GM12878 (cell line): ENCODE measurements at regions not wholly inside any gene's neighbourhood (a gene's known extent, or its start where the extent isn't known, plus 50 kb on each side); places are given as distances from the start of the nearest gene placed in this dataset.

Source experiments
- ATAC-seq: fragments of 200-7000 bp; cut with Tn5 transposase; 3 replicates; pipeline ENCODE4 v1.9.1; 2020; ENCODE audit warnings: mild to moderate bottlenecking, moderate library complexity
- BruUV-seq: library from RNA; stranded (reverse); fragments of 400-500 nt; replicated peaks from 2 replicates; lab custom pipeline; 2021; lab: Mats Ljungman, UMichigan
- CTCF ChIA-PET: fragments of 300-600 bp; sonication (Branson Sonifier 250); formaldehyde crosslinking; extraction: SDS; loops from one replicate; lab custom pipeline; 2021; ENCODE audit warnings: inconsistent platforms; lab: Yijun Ruan, JAX
- POLR2A ChIA-PET: fragments of 350-600 bp; formaldehyde crosslinking; extraction: SDS; loops from one replicate; lab custom pipeline; 2021; ENCODE audit warnings: inconsistent platforms; lab: Charles Lee
- RAD21 ChIA-PET: fragments of 300-600 bp; sonication (Branson Sonifier 250); formaldehyde crosslinking; loops from one replicate; lab custom pipeline; 2023; ENCODE audit warnings: antibody characterized with exemption; ENCODE audit not compliant: unreplicated experiment; lab: Charles Lee
- SMC1A ChIA-PET: fragments of 300-600 bp; sonication (Branson Sonifier 250); formaldehyde crosslinking; loops from one replicate; lab custom pipeline; 2023; ENCODE audit not compliant: unreplicated experiment, uncharacterized antibody; lab: Charles Lee
- DNase-seq: peaks from one replicate; pipeline ENCODE4 v3.0.0-alpha.2; 2011; ENCODE audit warnings: low read depth, low spot score
- FAIRE-seq: peaks from 3 replicates; lab custom pipeline; 2011; peaks lifted over from hg19 to GRCh38; lab: Jason Lieb, UNC
- H2AFZ ChIP-seq: 2 replicates; pipeline ENCODE4 v1.6.0; 2011; ENCODE audit warnings: low read depth, low read length, control low read depth; ENCODE audit not compliant: control insufficient read depth
- H3K27ac ChIP-seq: 2 replicates; pipeline ENCODE4 v1.5.1; 2011; ENCODE audit warnings: control low read depth; ENCODE audit not compliant: control insufficient read depth, insufficient read depth
- H3K27me3 ChIP-seq, 2 experiments: replicated peaks in 1 of 2; 2 replicates each; pipeline versions ENCODE4 v1.6.0 to v1.6.1; 2011; ENCODE audit warnings: low read length in 1 of 2; ENCODE audit not compliant: control insufficient read depth in 2 of 2, insufficient read depth in 2 of 2
- H3K36me3 ChIP-seq, 2 experiments: 2 replicates each; pipeline ENCODE4 v1.5.1; 2011; ENCODE audit warnings: low read length in 1 of 2; ENCODE audit not compliant: control insufficient read depth in 2 of 2, insufficient read depth in 2 of 2
- H3K4me1 ChIP-seq: 2 replicates; pipeline ENCODE4 v1.6.1; 2011; ENCODE audit warnings: mild to moderate bottlenecking, low read length, moderate library complexity, mixed read lengths; ENCODE audit not compliant: control insufficient read depth, insufficient read depth
- H3K4me2 ChIP-seq: 2 replicates; pipeline ENCODE4 v1.6.0; 2011; ENCODE audit warnings: control low read depth; ENCODE audit not compliant: control insufficient read depth, insufficient read depth
- H3K4me3 ChIP-seq: fragments of 200-600 bp; sonication (generic); 2 replicates; pipeline ENCODE4 v1.5.1; 2016
- H3K79me2 ChIP-seq: 2 replicates; pipeline ENCODE4 v1.6.0; 2011; ENCODE audit warnings: low read length; ENCODE audit not compliant: control insufficient read depth, insufficient read depth
- H3K9ac ChIP-seq: 2 replicates; pipeline ENCODE4 v1.8.0; 2011; ENCODE audit warnings: low read length, control low read depth, mixed read lengths; ENCODE audit not compliant: control insufficient read depth, insufficient read depth
- H3K9me3 ChIP-seq: replicated peaks from 3 replicates; pipeline ENCODE4 v1.5.1; 2011; ENCODE audit warnings: mild to moderate bottlenecking, low read length; ENCODE audit not compliant: control insufficient read depth, insufficient read depth
- H4K20me1 ChIP-seq: 2 replicates; pipeline ENCODE4 v1.6.0; 2011; ENCODE audit not compliant: control insufficient read depth, insufficient read depth
- CBX3 ChIP-seq: fragments of 200-600 bp; sonication (generic); IDR thresholded peaks from 2 replicates; pipeline ENCODE4 v1.6.1; 2016; ENCODE audit warnings: low read depth, borderline replicate concordance
- CEBPZ ChIP-seq: fragments of 150-350 bp; IDR thresholded peaks from 2 replicates; pipeline ENCODE4 v1.6.1; 2016; ENCODE audit warnings: low read depth, low read length
- CHD4 ChIP-seq: fragments of 200-600 bp; sonication (generic); IDR thresholded peaks from 2 replicates; pipeline ENCODE4 v1.6.1; 2016; ENCODE audit warnings: mild to moderate bottlenecking
- CREM ChIP-seq: IDR thresholded peaks from 2 replicates; pipeline ENCODE4 v1.6.1; 2014; ENCODE audit warnings: antibody characterized with exemption, low read depth
- E4F1 ChIP-seq: fragments of 450-650 bp; IDR thresholded peaks from 2 replicates; pipeline ENCODE4 v1.6.1; 2018; ENCODE audit warnings: borderline replicate concordance, mild to moderate bottlenecking; ENCODE audit not compliant: partially characterized antibody
- IRF5 ChIP-seq: fragments of 450-650 bp; IDR thresholded peaks from 2 replicates; pipeline ENCODE4 v1.6.1; 2017; ENCODE audit warnings: borderline replicate concordance
- KDM1A ChIP-seq: fragments of 200-600 bp; sonication (generic); IDR thresholded peaks from 2 replicates; pipeline ENCODE4 v1.6.1; 2016; ENCODE audit warnings: borderline replicate concordance
- MXI1 ChIP-seq: fragments of 150-350 bp; IDR thresholded peaks from 2 replicates; pipeline ENCODE4 v1.6.1; 2011; ENCODE audit warnings: low read depth, mild to moderate bottlenecking, inconsistent platforms, low read length, improper control_type of control experiment
- REST ChIP-seq: IDR thresholded peaks from 2 replicates; pipeline ENCODE4 v1.6.1; 2012; ENCODE audit warnings: mild to moderate bottlenecking, low read depth, low read length
- RFX5 ChIP-seq: IDR thresholded peaks from 2 replicates; pipeline ENCODE4 v1.6.1; 2011; ENCODE audit warnings: low read depth, low read length, improper control_type of control experiment
- SIN3A ChIP-seq: IDR thresholded peaks from 2 replicates; pipeline ENCODE4 v1.6.1; 2012; ENCODE audit warnings: low read depth, low read length, improper control_type of control experiment
- SREBF2 ChIP-seq: IDR thresholded peaks from 2 replicates; pipeline ENCODE4 v1.6.1; 2012; ENCODE audit warnings: mild to moderate bottlenecking, low read length
- STAT1 ChIP-seq: fragments of 450-650 bp; conservative IDR thresholded peaks from 2 replicates; pipeline ENCODE4 v1.6.1; 2014; ENCODE audit warnings: antibody characterized with exemption, mild to moderate bottlenecking
- ZNF622 ChIP-seq: fragments of 450-650 bp; IDR thresholded peaks from 2 replicates; pipeline ENCODE4 v1.6.1; 2017; ENCODE audit warnings: mild to moderate bottlenecking, inconsistent platforms
- WGBS: methylation state at CpG from one replicate; pipeline ENCODE4 v1.1.6; 2016; ENCODE audit warnings: low lambda C conversion rate; ENCODE audit not compliant: insufficient replicate concordance, insufficient coverage; ENCODE audit errors: missing lambda C conversion rate; 5-methylcytosine and 5-hydroxymethylcytosine counted together
- in situ Hi-C: fragments of 300-500 bp; cut with MboI; formaldehyde crosslinking; loops from 9 replicates; pipeline ENCODE4 v1.14.3; 2018; ENCODE audit warnings: mixed read lengths
- intact Hi-C: fragments of 100-400 bp; cut with micrococcal nuclease; formaldehyde crosslinking; loops from one replicate; pipeline ENCODE4 v1.14.2; 2022; ENCODE audit not compliant: unreplicated experiment

GRCh38 chrX:113289503-113289902, 448.9 kb upstream of the AMOT start (continued):
- TF ChIP-seq CREM (no peak), CEBPZ (no peak)
- TF ChIP-seq, all 136 proteins: peak for 0

- H3K27ac ChIP-seq, result no peak overlapping the region
- H4K20me1 ChIP-seq, result no peaks in the 10 kb centered on the region
- no peak overlapping the region for H3K9ac ChIP-seq
- DNase-seq (no peak), ATAC-seq (no peak), FAIRE-seq (no peak)
- BruUV-seq, result no TSS peak
- ChIA-PET CTCF (interaction anchor here (0.6 kb wide), 1 partner anchor 830 kb away, joined by 3 read pairs; no protein-coding TSS in a partner anchor), SMC1A (no interaction called here), POLR2A (no interaction called here), RAD21 (no interaction called here)
- no peaks in the 10 kb centered on the region for H3K9me3 ChIP-seq
- H3K36me3 ChIP-seq, result no peaks in the 10 kb centered on the region
- H3K4me1 ChIP-seq, result no peaks in the 10 kb centered on the region
- no peaks in the 10 kb centered on the region for H3K27me3 ChIP-seq
- H3K79me2 ChIP-seq, result no peaks in the 10 kb centered on the region
- H3K4me2 ChIP-seq, result no peak overlapping the region
- 10% methylated on average over 4 of the region's 4 CpGs for WGBS
- H3K4me3 ChIP-seq, result no peak overlapping the region
- intact Hi-C loops (no loop called here), in situ Hi-C loops (no loop called here)
- H2AFZ ChIP-seq, result no peak overlapping the region
- no peak for TF ChIP-seq CHD4
- TF ChIP-seq MXI1, result no peak
- no peak for TF ChIP-seq CBX3
- TF ChIP-seq REST, result no peak
- TF ChIP-seq KDM1A, result no peak
- TF ChIP-seq IRF5, result no peak
- no peak for TF ChIP-seq SIN3A
- no peak for TF ChIP-seq STAT1
- TF ChIP-seq SREBF2, result no peak
- TF ChIP-seq RFX5, result no peak
- TF ChIP-seq E4F1, result no peak
- no peak for TF ChIP-seq ZNF622
Observed at GRCh38 chrX:113287761-113288160, 447.1 kb upstream of the AMOT start.
